Nephron (organoid): ENCODE measurements at regions not wholly inside any gene's neighbourhood (a gene's known extent, or its start where the extent isn't known, plus 50 kb on each side); places are given as distances from the start of the nearest gene placed in this dataset.

ENCODE experiments used
- H3K27ac Mint-ChIP-seq, 3 experiments: 2 replicates each; pipeline ENCODE4 v1.8.0; 2020; ENCODE audit warnings: mixed read lengths in 3 of 3, mild to moderate bottlenecking in 2 of 3, moderate library complexity in 1 of 3
- H3K27me3 Mint-ChIP-seq: 2 replicates; pipeline ENCODE4 v1.8.0; 2021; ENCODE audit warnings: low read depth, mild to moderate bottlenecking, moderate library complexity, mixed read lengths
- H3K36me3 Mint-ChIP-seq: 2 replicates; pipeline ENCODE4 v1.8.0; 2020; ENCODE audit warnings: low read depth, mixed read lengths
- H3K4me1 Mint-ChIP-seq: 2 replicates; pipeline ENCODE4 v1.8.0; 2020; ENCODE audit warnings: mixed read lengths
- H3K4me3 Mint-ChIP-seq, 3 experiments: 2 replicates each; pipeline ENCODE4 v1.8.0; 2020; ENCODE audit warnings: mild to moderate bottlenecking in 3 of 3, mixed read lengths in 3 of 3, moderate library complexity in 2 of 3
- H3K9me3 Mint-ChIP-seq: 2 replicates; pipeline ENCODE4 v1.8.0; 2020; ENCODE audit warnings: mixed read lengths
- CTCF ChIP-seq, 3 experiments: fragments of 200-600 bp; sonication (generic); IDR thresholded peaks; one replicate each; pipeline ENCODE4 v1.5.0; 2021; ENCODE audit warnings: antibody characterized with exemption in 3 of 3; ENCODE audit not compliant: unreplicated experiment in 3 of 3

GRCh38 chr2:177108890-177109289 is 103.7 kb upstream of the HNRNPA3 start:
- Mint-ChIP-seq H3K4me3 (no peak overlapping the region), H3K4me1 (no peaks in the 10 kb centered on the region)

GRCh38 chr2:177114712-177115111 is 97.9 kb upstream of the HNRNPA3 start:
- no peak overlapping the region for H3K4me3 Mint-ChIP-seq
- no peaks in the 10 kb centered on the region for H3K9me3 Mint-ChIP-seq
- H3K27me3 Mint-ChIP-seq: no peaks in the 10 kb centered on the region
- H3K27ac Mint-ChIP-seq: no peak overlapping the region
- TF ChIP-seq CTCF (IDR thresholded peaks at IDR 0.05; ENCODE audit: unreplicated experiment in 3 of 3): no peak
- H3K36me3 Mint-ChIP-seq: no peaks in the 10 kb centered on the region
- H3K4me1 Mint-ChIP-seq: no peaks in the 10 kb centered on the region

More at GRCh38 chr2:177108890-177109289, 103.7 kb upstream of the HNRNPA3 start:
- H3K27ac Mint-ChIP-seq: no peak overlapping the region
- TF ChIP-seq CTCF (IDR thresholded peaks at IDR 0.05; ENCODE audit: unreplicated experiment in 3 of 3): no peak
- H3K36me3 Mint-ChIP-seq: no peaks in the 10 kb centered on the region
- H3K9me3 Mint-ChIP-seq: peaks cover 4% of the 10 kb centered on the region
- H3K27me3 Mint-ChIP-seq: no peaks in the 10 kb centered on the region

- Mint-ChIP-seq H3K36me3 (no peaks in the 10 kb centered on the region), H3K9me3 (no peaks in the 10 kb centered on the region), H3K27ac (no peak overlapping the region), H3K4me3 (no peak overlapping the region), H3K27me3 (no peaks in the 10 kb centered on the region), H3K4me1 (peaks cover 6% of the 10 kb centered on the region)
- no peak for TF ChIP-seq CTCF (IDR thresholded peaks at IDR 0.05; ENCODE audit: unreplicated experiment in 3 of 3)
Measured at GRCh38 chr2:177117755-177118154, 94.8 kb upstream of the HNRNPA3 start.

GRCh38 chr2:177118636-177119035 is 94.0 kb upstream of the HNRNPA3 start:
- peaks cover 6% of the 10 kb centered on the region for H3K4me1 Mint-ChIP-seq
- H3K27me3 Mint-ChIP-seq: no peaks in the 10 kb centered on the region
- no peak overlapping the region for H3K27ac Mint-ChIP-seq
- no peak for TF ChIP-seq CTCF (IDR thresholded peaks at IDR 0.05; ENCODE audit: unreplicated experiment in 3 of 3)
- H3K36me3 Mint-ChIP-seq: no peaks in the 10 kb centered on the region
- no peak overlapping the region for H3K4me3 Mint-ChIP-seq
- H3K9me3 Mint-ChIP-seq: no peaks in the 10 kb centered on the region

- H3K36me3 Mint-ChIP-seq: no peaks in the 10 kb centered on the region
- no peak overlapping the region for H3K4me3 Mint-ChIP-seq
- peaks cover 6% of the 10 kb centered on the region for H3K4me1 Mint-ChIP-seq
- no peaks in the 10 kb centered on the region for H3K27me3 Mint-ChIP-seq
- H3K27ac Mint-ChIP-seq: no peak overlapping the region
- H3K9me3 Mint-ChIP-seq: no peaks in the 10 kb centered on the region
- TF ChIP-seq CTCF (IDR thresholded peaks at IDR 0.05; ENCODE audit: unreplicated experiment in 3 of 3): no peak
Measured at GRCh38 chr2:177119099-177119498, 93.5 kb upstream of the HNRNPA3 start.

GRCh38 chr2:177123048-177123447 is 89.5 kb upstream of the HNRNPA3 start:
- Mint-ChIP-seq H3K9me3 (no peaks in the 10 kb centered on the region), H3K4me3 (no peak overlapping the region), H3K4me1 (peaks cover 6% of the 10 kb centered on the region), H3K36me3 (no peaks in the 10 kb centered on the region), H3K27ac (no peak overlapping the region), H3K27me3 (no peaks in the 10 kb centered on the region)
- no peak for TF ChIP-seq CTCF (IDR thresholded peaks at IDR 0.05; ENCODE audit: unreplicated experiment in 3 of 3)
